HG03565 (cell line): ENCODE measurements at regions not wholly inside any gene's neighbourhood (a gene's known extent, or its start where the extent isn't known, plus 50 kb on each side); places are given as distances from the start of the nearest gene placed in this dataset.
"Not testable (repeated sequence)": the region's sequence is repeated elsewhere in the genome, so short reads cannot be mapped to it uniquely, and the experiment has no call there.

Experiments
- ATAC-seq: cut with Tn5 transposase; IDR thresholded peaks from one replicate; pipeline ENCODE4 v1.9.1; 2021; ENCODE audit warnings: mild to moderate bottlenecking, moderate library complexity; ENCODE audit not compliant: unreplicated experiment

DNA sequence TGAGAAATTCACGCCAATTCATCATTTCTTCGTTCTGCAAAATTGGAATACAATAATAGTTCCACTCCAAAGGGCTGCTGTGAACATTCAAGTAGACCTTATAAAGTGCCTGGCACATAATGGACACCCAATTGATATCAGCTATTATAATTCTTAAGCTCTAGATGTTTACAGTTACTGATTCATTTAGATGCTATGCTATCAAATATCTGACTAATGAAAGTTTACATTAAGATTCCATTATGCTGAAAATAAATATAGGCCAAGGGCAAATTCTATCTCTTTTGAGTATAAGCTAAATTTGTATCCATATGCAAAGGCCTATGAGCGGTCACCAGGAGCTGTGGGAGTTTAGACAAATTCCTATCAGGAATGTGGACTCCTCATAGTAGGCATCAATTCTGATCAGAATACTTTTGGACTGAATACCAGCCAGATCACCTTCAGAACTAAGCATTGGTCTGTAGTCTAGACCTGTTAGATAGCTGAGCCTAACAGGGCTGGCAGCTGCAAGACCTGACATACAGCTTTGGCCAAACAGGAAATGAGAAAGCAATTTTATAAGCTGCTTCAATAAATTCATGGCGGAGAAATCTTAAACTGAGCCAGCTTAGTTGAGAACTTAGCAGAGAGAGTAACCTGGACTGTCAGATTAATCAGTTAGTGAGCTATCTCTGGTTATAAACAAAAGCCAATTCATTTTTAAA, 384.3 kb upstream of the ACTRT1 start:
- no peak for ATAC-seq

- no peak for ATAC-seq
These were observed 373.3 kb upstream of the ACTRT1 start for GRCh38 chrX:128425546-128425945.

DNA sequence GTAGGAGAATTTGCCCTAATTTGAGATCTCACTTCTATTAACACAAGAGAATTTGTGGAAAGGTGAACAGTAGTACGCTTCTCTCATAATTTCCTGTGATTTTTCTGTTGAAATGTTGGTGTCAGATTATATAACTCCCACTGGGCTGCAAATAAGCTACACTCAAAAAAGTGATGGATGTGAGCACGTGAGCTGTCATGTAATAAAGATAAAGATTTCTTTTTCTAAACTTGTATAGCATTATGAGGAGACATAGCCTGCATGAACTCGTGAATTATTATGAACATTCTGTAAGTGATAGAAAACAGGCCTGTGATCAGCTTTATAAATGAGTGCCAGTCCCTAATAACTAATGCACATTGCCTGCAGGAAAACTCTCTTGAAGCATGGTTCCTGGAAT, 356.6 kb upstream of the ACTRT1 start:
- no peak for ATAC-seq

- ATAC-seq = no peak
These were observed 344.4 kb upstream of the ACTRT1 start for GRCh38 chrX:128396601-128397000.

- ATAC-seq = not testable (repeated sequence)
These were observed 331.6 kb upstream of the ACTRT1 start for GRCh38 chrX:128383846-128384245.

DNA sequence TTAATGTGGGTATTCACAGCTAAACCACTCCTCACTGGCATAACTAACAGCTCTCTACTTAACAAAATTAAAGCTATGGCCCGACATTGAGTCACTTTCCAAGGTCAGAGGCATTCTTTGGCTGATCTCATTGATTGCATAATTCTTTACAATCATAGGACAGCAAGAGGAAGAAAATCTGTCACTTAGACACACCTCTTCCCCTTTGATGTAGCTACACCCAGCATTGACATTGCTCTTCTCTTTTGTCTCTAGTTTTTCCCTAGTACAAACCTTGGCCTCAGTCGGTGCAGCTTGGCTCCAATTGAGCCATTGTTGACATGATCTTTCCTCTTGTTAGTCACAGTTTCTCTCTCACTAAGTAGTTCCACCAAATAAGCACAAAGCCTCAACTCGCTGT, 313.3 kb upstream of the ACTRT1 start:
- ATAC-seq = no peak

GRCh38 chrX:128335671-128336070, 283.5 kb upstream of the ACTRT1 start:
- ATAC-seq = no peak

GRCh38 chrX:128334821-128335220, 282.6 kb upstream of the ACTRT1 start:
- ATAC-seq = no peak

- ATAC-seq = no peak
These were observed 258.7 kb upstream of the ACTRT1 start for GRCh38 chrX:128310912-128311311.

GRCh38 chrX:128309311-128309710, 257.1 kb upstream of the ACTRT1 start:
- ATAC-seq = no peak

DNA sequence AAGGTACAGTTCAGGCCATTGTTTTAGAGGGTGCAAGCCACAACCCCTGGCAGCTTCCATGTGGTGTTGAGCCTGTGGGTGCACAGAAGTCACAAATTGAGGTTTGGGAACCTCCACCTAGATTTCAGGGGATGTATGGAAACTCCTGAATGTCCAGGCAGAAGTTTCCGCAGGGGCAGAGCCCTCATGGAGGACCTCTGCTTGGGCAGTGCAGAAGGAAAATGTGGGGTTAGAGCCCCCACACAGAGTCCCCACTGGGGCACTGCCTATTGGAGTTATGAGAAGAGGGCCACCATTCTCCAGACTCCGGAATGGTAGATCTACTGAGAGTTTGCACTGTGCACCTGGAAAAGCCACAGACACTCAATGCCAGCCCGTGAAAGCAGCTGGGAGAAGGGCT, 242.0 kb upstream of the ACTRT1 start:
- ATAC-seq = no peak

GRCh38 chrX:128287693-128288092, 235.5 kb upstream of the ACTRT1 start:
- ATAC-seq = no peak

- no peak for ATAC-seq
These were observed 198.4 kb upstream of the ACTRT1 start for GRCh38 chrX:128250621-128251020.

DNA sequence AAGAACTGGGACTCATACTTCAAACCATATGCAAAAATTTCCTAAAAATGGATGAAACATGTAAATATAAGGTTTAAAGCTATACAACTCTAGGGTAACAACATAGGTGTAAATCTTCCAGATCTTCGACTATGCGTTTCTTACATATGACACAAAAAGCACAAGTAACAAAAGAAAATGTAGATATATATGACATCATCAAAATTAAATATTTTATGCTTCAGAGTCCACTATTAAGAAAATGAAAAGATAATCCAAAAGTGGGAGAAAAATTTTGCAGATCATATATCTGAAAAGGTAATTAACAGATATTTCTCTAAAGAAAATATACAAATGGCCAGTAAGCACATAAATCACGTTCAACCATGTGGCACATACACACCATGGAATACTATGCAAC, 164.2 kb upstream of the ACTRT1 start:
- no peak for ATAC-seq

DNA sequence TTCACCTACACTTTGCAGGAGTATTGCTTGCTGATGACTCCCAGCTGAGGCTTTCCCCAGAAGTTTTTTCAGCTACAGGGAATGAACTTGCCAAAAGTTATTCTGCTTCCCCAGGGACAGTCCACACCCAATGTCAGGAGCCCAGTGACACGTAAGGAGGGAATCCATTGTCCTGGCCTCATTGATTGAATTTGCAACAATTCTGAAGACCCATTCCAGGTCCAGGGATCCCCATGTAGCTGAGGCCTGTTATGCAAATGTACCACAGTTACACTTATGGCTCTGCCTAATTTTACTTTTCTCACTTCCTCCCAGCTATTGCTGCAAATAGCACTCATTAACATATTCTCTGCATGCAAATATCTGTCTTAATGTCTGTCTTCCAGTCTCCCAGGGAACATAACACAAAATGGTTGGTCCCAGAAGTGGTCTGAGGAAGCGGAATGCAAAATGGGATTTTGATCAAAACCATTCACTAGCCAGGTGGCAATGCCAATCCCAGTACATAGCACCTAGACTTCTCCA, 113.7 kb upstream of the ACTRT1 start:
- no peak for ATAC-seq

DNA sequence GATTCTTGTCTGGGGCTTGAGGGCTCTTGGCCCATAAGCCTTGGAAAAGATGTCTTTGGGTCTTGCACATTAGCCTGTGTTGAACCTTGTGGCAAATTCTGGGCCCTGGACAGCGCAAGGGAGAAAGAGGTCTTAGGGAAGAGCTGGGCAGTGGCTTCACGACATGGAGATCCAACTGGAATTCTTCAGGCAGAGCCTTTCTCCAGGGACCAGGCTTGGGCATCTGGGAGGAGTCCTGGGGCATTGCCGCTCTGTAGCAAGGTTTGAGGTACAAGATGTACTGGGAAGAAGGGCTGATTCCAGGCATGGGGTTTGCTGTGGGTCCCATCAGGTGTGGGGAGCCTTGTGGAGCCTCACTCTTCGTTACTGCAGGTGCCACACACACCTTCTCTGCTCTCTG, 104.0 kb upstream of the ACTRT1 start:
- no peak for ATAC-seq

GRCh38 chrX:128142745-128143144, 90.5 kb upstream of the ACTRT1 start:
- ATAC-seq = no peak

DNA sequence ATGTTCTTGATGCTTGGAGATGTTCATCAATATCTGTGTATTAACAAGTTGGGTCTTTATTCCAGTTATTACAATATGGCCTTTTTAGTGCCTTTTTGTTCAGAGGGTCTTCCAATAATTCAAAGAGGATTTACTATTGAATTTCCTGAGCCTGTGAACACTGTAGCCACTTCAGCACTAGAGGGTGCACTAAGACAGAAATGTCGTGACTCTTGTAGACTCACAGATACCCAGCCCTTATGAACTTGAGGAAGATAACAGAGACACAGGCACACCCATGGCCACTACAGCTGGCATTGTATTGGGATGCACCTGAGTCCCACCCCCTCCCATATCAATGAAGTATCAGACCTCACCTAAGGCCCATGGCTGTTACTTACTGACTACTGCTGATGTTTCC, 54.4 kb upstream of the ACTRT1 start:
- ATAC-seq = no peak

GRCh38 chrX:128105659-128106058, 53.5 kb upstream of the ACTRT1 start:
- ATAC-seq = no peak
